PFSK-1 (cell line): ENCODE measurements at regions not wholly inside any gene's neighbourhood (a gene's known extent, or its start where the extent isn't known, plus 50 kb on each side); places are given as distances from the start of the nearest gene placed in this dataset.

Experiments used
- FOXP2 ChIP-seq: optimal IDR thresholded peaks from 2 replicates; pipeline ENCODE3; 2011; ENCODE audit warnings: borderline replicate concordance, control low read depth, inconsistent platforms; ENCODE audit not compliant: insufficient read depth; ENCODE audit errors: extremely low read length, extremely low read depth
- POLR2AphosphoS5 ChIP-seq: IDR thresholded peaks from 2 replicates; pipeline ENCODE4 v1.6.1; 2012; ENCODE audit warnings: low read depth, mild to moderate bottlenecking, control low read depth, low read length, moderate library complexity
- REST ChIP-seq, 2 experiments: IDR thresholded peaks; 2 replicates each; pipeline versions ENCODE4 v1.6.1 to v1.8.0; 2011 to 2012; ENCODE audit warnings: low read depth in 2 of 2, low read length in 2 of 2, control low read depth in 1 of 2, inconsistent platforms in 1 of 2, mild to moderate bottlenecking in 1 of 2, moderate library complexity in 1 of 2; ENCODE audit not compliant: insufficient read depth in 1 of 2
- SIN3A ChIP-seq: IDR thresholded peaks from 2 replicates; pipeline ENCODE4 v1.6.1; 2012; ENCODE audit warnings: mild to moderate bottlenecking, low read length, moderate library complexity, borderline replicate concordance; ENCODE audit not compliant: insufficient read depth
- TAF1 ChIP-seq: IDR thresholded peaks from 2 replicates; pipeline ENCODE4 v1.6.1; 2012; ENCODE audit warnings: low read length, control low read depth, borderline replicate concordance; ENCODE audit not compliant: insufficient read depth

DNA sequence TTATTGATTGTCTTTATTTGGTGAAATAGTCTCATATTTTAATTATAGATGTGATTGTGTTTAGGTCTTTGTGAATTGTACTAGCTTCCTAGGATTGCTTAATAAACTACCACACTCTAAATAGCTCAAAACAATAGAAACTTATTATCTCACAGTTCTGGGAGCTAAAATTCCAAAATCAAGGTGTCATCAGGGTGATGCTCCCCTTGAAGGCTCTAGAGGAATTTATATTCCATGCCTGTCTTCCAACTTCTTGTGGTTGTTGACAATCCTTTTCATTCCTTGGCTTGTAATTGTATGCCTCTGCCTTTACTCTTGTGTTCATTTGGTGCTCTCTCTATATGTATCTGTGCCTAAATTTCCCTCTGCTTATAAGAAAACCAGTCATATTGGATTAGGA lies 155.3 kb upstream of the AKR1E2 start:
- TF ChIP-seq POLR2AphosphoS5 = no peak
- TF ChIP-seq REST (IDR thresholded peaks at IDR 0.05; ENCODE audit: insufficient read depth in 1 of 2, low read depth in 2 of 2, low read length in 2 of 2) = no peak
- TF ChIP-seq FOXP2 = no peak
- no peak for TF ChIP-seq TAF1
- TF ChIP-seq SIN3A = no peak
